Mesendoderm (in vitro differentiated cells): ENCODE measurements at regions not wholly inside any gene's neighbourhood (a gene's known extent, or its start where the extent isn't known, plus 50 kb on each side); places are given as distances from the start of the nearest gene placed in this dataset.

Experiments used
- DNase-seq: peaks from one replicate; pipeline ENCODE4 v3.0.0; 2013
- H2AK5ac ChIP-seq: 2 replicates; pipeline ENCODE4 v1.6.1; 2013; ENCODE audit warnings: low read length, inconsistent platforms
- H2BK120ac ChIP-seq: 2 replicates; pipeline ENCODE4 v1.6.1; 2013; ENCODE audit warnings: low read depth, mild to moderate bottlenecking, low read length, moderate library complexity, mixed read lengths
- H2BK15ac ChIP-seq: replicated peaks from 2 replicates; pipeline ENCODE4 v1.6.1; 2013; ENCODE audit warnings: low read depth, mild to moderate bottlenecking, moderate library complexity
- H2BK5ac ChIP-seq: 2 replicates; pipeline ENCODE4 v1.6.1; 2013; ENCODE audit warnings: low read length, inconsistent platforms
- H3K18ac ChIP-seq: 2 replicates; pipeline ENCODE4 v1.6.1; 2013; ENCODE audit warnings: mild to moderate bottlenecking, low read length, mixed read lengths
- H3K23ac ChIP-seq: one replicate; pipeline ENCODE4 v1.6.1; 2013; ENCODE audit warnings: low read length
- H3K27ac ChIP-seq: 2 replicates; pipeline ENCODE4 v1.5.1; 2013; ENCODE audit warnings: low read depth, mild to moderate bottlenecking, inconsistent platforms, low read length, moderate library complexity
- H3K27me3 ChIP-seq: 2 replicates; pipeline ENCODE4 v1.6.1; 2013; ENCODE audit warnings: low read length, control low read depth, mild to moderate bottlenecking, inconsistent platforms; ENCODE audit not compliant: insufficient read depth, poor library complexity
- H3K36me3 ChIP-seq: 2 replicates; pipeline ENCODE4 v1.6.1; 2013; ENCODE audit warnings: low read length, inconsistent platforms; ENCODE audit not compliant: control insufficient read depth, insufficient read depth
- H3K4ac ChIP-seq: one replicate; pipeline ENCODE4 v1.6.1; 2013; ENCODE audit warnings: low read depth, mild to moderate bottlenecking, low read length, moderate library complexity
- H3K4me1 ChIP-seq: 2 replicates; pipeline ENCODE4 v1.6.1; 2013; ENCODE audit warnings: low read depth, low read length, inconsistent platforms; ENCODE audit not compliant: control insufficient read depth
- H3K4me2 ChIP-seq: 2 replicates; pipeline ENCODE4 v1.6.1; 2013; ENCODE audit warnings: low read length
- H3K4me3 ChIP-seq: 2 replicates; pipeline ENCODE4 v1.5.1; 2013; ENCODE audit warnings: mild to moderate bottlenecking, low read length
- H3K56ac ChIP-seq: one replicate; pipeline ENCODE4 v1.6.1; 2013; ENCODE audit warnings: low read length
- H3K79me1 ChIP-seq: 2 replicates; pipeline ENCODE4 v1.6.1; 2013; ENCODE audit warnings: low read length, inconsistent platforms
- H3K79me2 ChIP-seq: 2 replicates; pipeline ENCODE4 v1.6.1; 2013; ENCODE audit warnings: mild to moderate bottlenecking, low read length; ENCODE audit not compliant: control insufficient read depth, insufficient read depth
- H3K9ac ChIP-seq: 2 replicates; pipeline ENCODE4 v1.6.1; 2013; ENCODE audit warnings: low read length, inconsistent platforms
- H4K5ac ChIP-seq: one replicate; pipeline ENCODE4 v1.6.1; 2013; ENCODE audit warnings: low read length
- H4K8ac ChIP-seq: one replicate; pipeline ENCODE4 v1.6.1; 2013; ENCODE audit warnings: low read depth, mild to moderate bottlenecking, control low read depth, low read length, moderate library complexity
- WGBS: extraction: QIAGEN DNeasy Blood & Tissue Kit; methylation state at CpG from one replicate; pipeline ENCODE4 v1.1.7; 2013; ENCODE audit warnings: low lambda C conversion rate, missing lambda C conversion rate; ENCODE audit not compliant: insufficient coverage; ENCODE audit errors: extremely low coverage; 5-methylcytosine and 5-hydroxymethylcytosine counted together

DNA sequence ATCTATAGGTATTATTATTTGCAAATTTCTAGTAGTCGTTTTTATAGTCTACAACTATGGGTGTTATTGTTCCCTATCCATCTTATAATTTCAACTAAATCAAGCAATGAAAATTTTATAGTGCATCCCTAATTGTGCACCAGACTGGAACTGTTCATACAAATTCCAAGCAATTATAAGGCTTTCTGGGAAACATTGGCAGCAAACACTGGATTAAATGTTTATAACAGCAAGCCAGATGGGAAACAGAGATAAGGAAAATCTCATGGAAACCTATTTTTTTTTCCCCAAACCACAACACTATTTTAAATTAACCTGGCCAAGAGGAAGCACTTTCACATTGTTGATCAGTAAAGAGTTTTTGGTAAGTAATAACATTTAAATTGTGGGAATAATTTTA lies 524.3 kb downstream of the RASEF start:
- whole genome bisulfite sequencing, result no CpG with 5 or more reads among the region's 1 CpG

GRCh38 chr9:82539146-82539545 lies 523.8 kb downstream of the RASEF start:
- Histone ChIP-seq H3K79me2 (no peaks in the 10 kb centered on the region), H3K56ac (no peak overlapping the region), H3K9ac (no peak overlapping the region), H3K36me3 (no peaks in the 10 kb centered on the region), H3K4me3 (no peak overlapping the region), H3K4me2 (no peak overlapping the region), H3K27ac (no peak overlapping the region), H3K27me3 (no peaks in the 10 kb centered on the region), H3K18ac (no peak overlapping the region), H4K8ac (no peak overlapping the region), H2BK15ac (no peak overlapping the region), H3K79me1 (no peaks in the 10 kb centered on the region), H3K4ac (no peak overlapping the region), H2AK5ac (no peak overlapping the region), H3K23ac (no peak overlapping the region), H2BK5ac (no peak overlapping the region), H3K4me1 (no peaks in the 10 kb centered on the region), H4K5ac (no peak overlapping the region), H2BK120ac (no peak overlapping the region)
- WGBS, result no CpG with 5 or more reads among the region's 2 CpGs
- no peak for DNase-seq

More for the DNA sequence above, 524.3 kb downstream of the RASEF start:
- no peak overlapping the region for H3K27ac ChIP-seq
- H3K4me1 ChIP-seq, result no peaks in the 10 kb centered on the region
- H3K9ac ChIP-seq, result no peak overlapping the region
- no peak overlapping the region for H4K5ac ChIP-seq
- no peak overlapping the region for H2AK5ac ChIP-seq
- no peak overlapping the region for H2BK120ac ChIP-seq
- no peaks in the 10 kb centered on the region for H3K27me3 ChIP-seq
- no peak overlapping the region for H3K4ac ChIP-seq
- H3K4me2 ChIP-seq, result no peak overlapping the region
- H3K18ac ChIP-seq, result no peak overlapping the region
- H3K56ac ChIP-seq, result no peak overlapping the region
- no peak for DNase-seq
- H3K4me3 ChIP-seq, result no peak overlapping the region
- H2BK15ac ChIP-seq, result no peak overlapping the region
- no peak overlapping the region for H4K8ac ChIP-seq
- H3K36me3 ChIP-seq, result no peaks in the 10 kb centered on the region
- H2BK5ac ChIP-seq, result no peak overlapping the region
- no peak overlapping the region for H3K23ac ChIP-seq
- H3K79me2 ChIP-seq, result no peaks in the 10 kb centered on the region
- H3K79me1 ChIP-seq, result no peaks in the 10 kb centered on the region

DNA sequence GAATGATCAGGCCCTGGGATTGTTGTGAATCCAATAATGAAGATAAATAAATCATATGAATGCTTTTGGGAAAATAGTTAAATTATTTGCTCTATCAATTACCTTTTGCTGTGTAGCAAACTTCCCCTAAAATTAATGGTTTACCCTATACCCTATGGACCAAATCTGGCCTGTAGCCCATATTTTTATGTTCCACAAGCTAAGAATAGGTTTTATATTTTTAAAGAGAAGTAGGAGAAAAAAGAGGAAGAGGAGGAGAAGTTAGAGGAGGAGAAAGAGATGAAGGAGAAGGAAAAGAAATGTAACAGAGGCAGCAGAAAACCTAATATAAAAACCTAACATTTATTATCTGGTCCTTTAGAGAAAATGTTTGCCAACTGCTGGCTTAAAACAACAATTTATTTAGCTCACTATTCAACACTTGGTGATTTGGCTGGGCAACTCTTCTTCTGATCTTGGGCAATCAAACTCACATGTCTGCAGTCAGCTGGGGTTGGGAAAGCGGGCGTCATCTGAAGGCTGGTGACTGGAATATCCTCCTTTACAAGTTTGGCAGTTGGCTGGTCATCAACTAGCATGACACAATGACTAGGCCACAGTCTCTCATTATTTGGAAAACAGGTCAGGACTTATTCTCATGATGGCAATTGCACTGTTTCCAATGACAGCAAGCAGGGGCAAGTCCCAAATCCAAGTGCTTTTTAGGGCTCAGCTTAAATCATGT lies 522.9 kb downstream of the RASEF start:
- Histone ChIP-seq H3K36me3 (no peaks in the 10 kb centered on the region), H3K27ac (no peak overlapping the region), H2BK5ac (no peak overlapping the region), H3K4me2 (no peak overlapping the region), H2BK120ac (no peak overlapping the region), H3K27me3 (no peaks in the 10 kb centered on the region), H4K8ac (no peak overlapping the region), H4K5ac (no peak overlapping the region), H3K79me2 (no peaks in the 10 kb centered on the region), H3K23ac (no peak overlapping the region), H3K9ac (no peak overlapping the region), H3K4ac (no peak overlapping the region), H2AK5ac (no peak overlapping the region), H3K56ac (no peak overlapping the region), H3K18ac (no peak overlapping the region), H3K4me3 (no peak overlapping the region), H2BK15ac (no peak overlapping the region), H3K79me1 (no peaks in the 10 kb centered on the region), H3K4me1 (no peaks in the 10 kb centered on the region)
- WGBS, result no CpG with 5 or more reads among the region's 2 CpGs
- no peak for DNase-seq

GRCh38 chr9:82543726-82544125 lies 519.2 kb downstream of the RASEF start:
- H3K18ac ChIP-seq, result no peak overlapping the region
- no peak overlapping the region for H2AK5ac ChIP-seq
- no peak overlapping the region for H3K4me2 ChIP-seq
- no peak overlapping the region for H2BK15ac ChIP-seq
- no peaks in the 10 kb centered on the region for H3K27me3 ChIP-seq
- no peak overlapping the region for H4K8ac ChIP-seq
- H3K23ac ChIP-seq, result no peak overlapping the region
- H3K4me1 ChIP-seq, result no peaks in the 10 kb centered on the region
- no peak overlapping the region for H3K9ac ChIP-seq
- no peak overlapping the region for H3K4me3 ChIP-seq
- no peak overlapping the region for H2BK5ac ChIP-seq
- H3K4ac ChIP-seq, result no peak overlapping the region
- H3K56ac ChIP-seq, result no peak overlapping the region
- no peak overlapping the region for H2BK120ac ChIP-seq
- H3K27ac ChIP-seq, result no peak overlapping the region
- no peaks in the 10 kb centered on the region for H3K79me1 ChIP-seq
- H3K79me2 ChIP-seq, result no peaks in the 10 kb centered on the region
- no peak for DNase-seq
- no peaks in the 10 kb centered on the region for H3K36me3 ChIP-seq
- no peak overlapping the region for H4K5ac ChIP-seq

DNA sequence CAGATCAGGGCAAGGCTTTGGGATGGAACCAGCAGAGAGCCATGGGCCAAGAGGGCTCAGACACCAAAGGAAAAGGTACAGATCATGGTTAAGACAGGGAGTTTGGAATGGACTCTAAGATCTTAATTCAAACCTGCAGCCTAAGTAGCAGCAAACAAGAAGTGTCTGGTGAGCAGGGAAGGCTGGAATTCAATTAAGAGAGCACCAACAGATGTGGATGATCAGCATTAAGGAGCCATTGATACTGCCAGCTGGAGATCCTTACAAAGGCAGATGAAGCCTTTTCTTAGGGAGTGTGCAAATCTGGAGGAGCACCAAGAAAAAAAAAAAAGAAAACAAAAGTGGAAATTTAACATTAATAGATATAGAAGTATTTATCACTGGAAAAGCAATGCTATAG lies 516.8 kb downstream of the RASEF start:
- no peak overlapping the region for H3K18ac ChIP-seq
- no peaks in the 10 kb centered on the region for H3K27me3 ChIP-seq
- no peak overlapping the region for H3K4me2 ChIP-seq
- H3K79me1 ChIP-seq, result no peaks in the 10 kb centered on the region
- no peak overlapping the region for H2AK5ac ChIP-seq
- no peak overlapping the region for H2BK120ac ChIP-seq
- no peak overlapping the region for H3K27ac ChIP-seq
- no peaks in the 10 kb centered on the region for H3K36me3 ChIP-seq
- no peak for DNase-seq
- H4K5ac ChIP-seq, result no peak overlapping the region
- no peak overlapping the region for H4K8ac ChIP-seq
- H2BK5ac ChIP-seq, result no peak overlapping the region
- no peaks in the 10 kb centered on the region for H3K79me2 ChIP-seq
- no peak overlapping the region for H3K4ac ChIP-seq
- no peak overlapping the region for H3K4me3 ChIP-seq
- H3K4me1 ChIP-seq, result no peaks in the 10 kb centered on the region
- H3K23ac ChIP-seq, result no peak overlapping the region
- H3K9ac ChIP-seq, result no peak overlapping the region
- H3K56ac ChIP-seq, result no peak overlapping the region
- no peak overlapping the region for H2BK15ac ChIP-seq

DNA sequence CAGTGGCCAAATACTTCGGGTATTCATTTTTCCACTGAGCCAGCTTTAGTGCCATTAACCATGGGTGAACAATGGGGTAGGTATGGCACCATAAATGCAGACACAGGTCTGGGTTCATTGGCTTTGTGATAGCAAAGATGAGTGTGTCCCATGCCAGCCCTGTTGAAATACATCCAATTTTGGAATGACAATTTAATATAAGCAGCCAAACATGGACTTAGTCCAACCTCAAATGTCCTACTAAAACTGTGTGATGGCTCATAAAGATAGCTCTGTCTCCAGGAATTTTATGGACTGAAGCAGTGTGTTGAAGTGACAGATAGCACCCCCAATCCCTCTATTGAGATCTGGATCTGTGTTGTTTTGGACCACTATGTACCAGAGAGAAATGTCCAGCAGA lies 514.9 kb downstream of the RASEF start:
- no peak overlapping the region for H3K4me3 ChIP-seq
- no CpG with 5 or more reads among the region's 1 CpG for WGBS

More for the DNA sequence above, 514.9 kb downstream of the RASEF start:
- Histone ChIP-seq H3K79me1 (no peaks in the 10 kb centered on the region), H4K5ac (no peak overlapping the region), H3K23ac (no peak overlapping the region), H2AK5ac (no peak overlapping the region), H3K9ac (no peak overlapping the region), H3K79me2 (no peaks in the 10 kb centered on the region), H2BK120ac (no peak overlapping the region), H3K27ac (no peak overlapping the region), H3K4me1 (no peaks in the 10 kb centered on the region), H3K18ac (no peak overlapping the region), H3K36me3 (no peaks in the 10 kb centered on the region), H2BK15ac (no peak overlapping the region), H3K4ac (no peak overlapping the region), H4K8ac (no peak overlapping the region), H2BK5ac (no peak overlapping the region), H3K56ac (no peak overlapping the region), H3K27me3 (no peaks in the 10 kb centered on the region), H3K4me2 (no peak overlapping the region)
- DNase-seq, result no peak
